IPS-15b (cell line): ENCODE measurements at regions not wholly inside any gene's neighbourhood (a gene's known extent, or its start where the extent isn't known, plus 50 kb on each side); places are given as distances from the start of the nearest gene placed in this dataset.

Experiments used
- H3K27me3 ChIP-seq: one replicate; pipeline ENCODE4 v1.6.1; 2013; ENCODE audit warnings: low read length; ENCODE audit not compliant: control insufficient read depth, insufficient read depth
- H3K36me3 ChIP-seq: one replicate; pipeline ENCODE4 v1.6.1; 2013; ENCODE audit warnings: low read length; ENCODE audit not compliant: control insufficient read depth, insufficient read depth
- H3K4me1 ChIP-seq: one replicate; pipeline ENCODE4 v1.6.1; 2013; ENCODE audit warnings: mild to moderate bottlenecking, low read length; ENCODE audit not compliant: control insufficient read depth, insufficient read depth
- H3K4me3 ChIP-seq: one replicate; pipeline ENCODE4 v1.5.1; 2013; ENCODE audit warnings: low read depth, low read length
- H3K9ac ChIP-seq: one replicate; pipeline ENCODE4 v1.6.1; 2013; ENCODE audit warnings: low read depth, mild to moderate bottlenecking, low read length
- H3K9me3 ChIP-seq: one replicate; pipeline ENCODE4 v1.6.1; 2013; ENCODE audit warnings: mild to moderate bottlenecking, low read length; ENCODE audit not compliant: control insufficient read depth, insufficient read depth

DNA sequence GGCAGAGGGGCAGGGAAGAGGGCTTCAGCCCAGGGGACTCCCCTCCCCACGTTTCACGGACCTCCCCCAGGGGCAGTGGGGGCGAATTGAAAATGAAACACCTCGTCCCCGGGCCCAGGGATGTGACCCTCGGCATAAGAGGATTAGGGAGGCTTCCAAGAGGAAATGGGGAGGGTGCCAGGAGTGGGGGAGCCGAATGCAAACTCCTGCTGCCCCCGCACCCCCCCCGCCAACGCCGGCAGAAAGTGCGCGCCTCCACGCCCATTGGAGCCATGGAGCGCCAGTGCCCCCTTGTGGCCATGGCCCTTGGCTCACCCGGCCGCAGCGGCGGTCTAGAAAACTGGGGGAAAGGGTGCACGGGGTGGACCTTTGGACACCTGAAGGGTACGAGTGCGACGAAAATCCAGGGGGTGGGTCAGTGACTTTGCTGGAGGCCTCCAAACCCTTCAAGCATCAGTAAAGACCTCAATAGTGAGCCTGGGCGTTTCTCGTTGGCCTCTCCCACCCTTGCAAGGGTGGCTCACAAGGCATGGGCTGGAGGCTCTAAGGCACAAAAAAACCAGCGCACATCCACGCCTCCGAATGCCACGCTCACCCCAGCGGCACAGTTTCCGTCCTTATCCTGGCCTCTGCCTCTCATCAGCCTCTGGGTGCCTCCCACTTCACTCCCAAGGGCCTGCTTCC, 120.8 kb upstream of the PJA1 start:
- H3K27me3 ChIP-seq: peaks cover 56% of the 10 kb centered on the region
- H3K36me3 ChIP-seq: no peaks in the 10 kb centered on the region
- peaks cover 3% of the 10 kb centered on the region for H3K4me1 ChIP-seq
- no peaks in the 10 kb centered on the region for H3K9me3 ChIP-seq
- H3K4me3 ChIP-seq: peak overlapping the region; percentile 38
- no peak overlapping the region for H3K9ac ChIP-seq

DNA sequence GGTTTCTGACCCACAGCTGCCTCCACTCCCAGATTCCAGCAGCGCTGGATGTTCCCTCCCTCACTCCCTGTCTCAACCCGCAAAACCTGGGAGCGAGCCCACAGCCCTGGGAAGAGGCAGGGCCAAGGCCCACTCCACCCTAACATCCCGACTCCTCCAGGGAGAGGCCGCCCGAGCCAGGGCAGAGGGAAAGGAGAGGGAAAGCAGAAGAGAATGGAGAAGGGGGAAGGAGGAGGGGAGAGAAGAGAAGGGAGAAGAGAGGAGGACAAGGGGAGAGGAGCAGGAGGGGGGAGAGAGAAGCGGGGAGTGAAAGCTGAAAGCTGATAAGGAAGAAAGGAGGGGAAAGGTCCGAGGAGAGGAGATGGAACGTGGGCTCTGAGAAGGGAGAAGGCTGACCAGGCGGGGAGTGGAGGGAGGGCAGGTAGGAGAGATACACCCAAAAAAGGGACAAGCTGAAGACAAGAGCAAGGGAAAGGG, 120.2 kb upstream of the PJA1 start:
- Histone ChIP-seq H3K36me3 (no peaks in the 10 kb centered on the region), H3K9ac (no peak overlapping the region), H3K9me3 (no peaks in the 10 kb centered on the region), H3K27me3 (peaks cover 58% of the 10 kb centered on the region), H3K4me1 (peaks cover 3% of the 10 kb centered on the region), H3K4me3 (peak overlapping the region; percentile 38)

- Histone ChIP-seq H3K9ac (no peak overlapping the region), H3K9me3 (no peaks in the 10 kb centered on the region), H3K27me3 (peaks cover 60% of the 10 kb centered on the region), H3K4me3 (no peak overlapping the region), H3K36me3 (no peaks in the 10 kb centered on the region), H3K4me1 (peaks cover 2% of the 10 kb centered on the region)
Measured at GRCh38 chrX:69284491-69284890, 119.2 kb upstream of the PJA1 start.

GRCh38 chrX:69282893-69283690, 117.8 kb upstream of the PJA1 start:
- Histone ChIP-seq H3K4me1 (peaks cover 9% of the 10 kb centered on the region), H3K27me3 (peaks cover 70% of the 10 kb centered on the region), H3K4me3 (no peak overlapping the region), H3K36me3 (no peaks in the 10 kb centered on the region), H3K9me3 (no peaks in the 10 kb centered on the region), H3K9ac (no peak overlapping the region)

- H3K9me3 ChIP-seq: no peaks in the 10 kb centered on the region
- no peaks in the 10 kb centered on the region for H3K36me3 ChIP-seq
- no peak overlapping the region for H3K9ac ChIP-seq
- H3K4me3 ChIP-seq: no peak overlapping the region
- peaks cover 14% of the 10 kb centered on the region for H3K4me1 ChIP-seq
- peaks cover 68% of the 10 kb centered on the region for H3K27me3 ChIP-seq
Measured at GRCh38 chrX:69280933-69281332, 115.7 kb upstream of the PJA1 start.

DNA sequence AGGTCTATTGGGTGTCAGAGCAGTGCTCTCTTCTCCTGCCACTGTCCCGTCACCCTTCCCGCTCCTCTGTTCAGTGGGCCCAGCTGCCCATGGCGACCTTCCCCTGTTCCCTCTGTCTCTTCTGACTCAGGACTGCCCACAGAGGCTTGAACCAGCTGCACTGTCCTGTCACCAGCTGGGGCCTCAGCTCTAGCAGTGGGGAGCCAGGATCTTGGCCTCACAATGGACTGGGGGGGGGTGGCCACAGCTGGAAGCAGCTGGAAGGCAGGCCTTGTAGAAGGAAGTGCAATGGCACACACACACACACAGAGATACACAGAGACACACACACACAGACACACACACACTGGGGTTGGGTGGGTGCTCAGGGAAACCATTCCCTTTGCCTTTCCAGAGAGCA, 114.0 kb upstream of the PJA1 start:
- Histone ChIP-seq H3K9ac (no peak overlapping the region), H3K36me3 (no peaks in the 10 kb centered on the region), H3K4me1 (peaks cover 14% of the 10 kb centered on the region), H3K4me3 (no peak overlapping the region), H3K27me3 (peaks cover 74% of the 10 kb centered on the region), H3K9me3 (peaks cover 2% of the 10 kb centered on the region)

DNA sequence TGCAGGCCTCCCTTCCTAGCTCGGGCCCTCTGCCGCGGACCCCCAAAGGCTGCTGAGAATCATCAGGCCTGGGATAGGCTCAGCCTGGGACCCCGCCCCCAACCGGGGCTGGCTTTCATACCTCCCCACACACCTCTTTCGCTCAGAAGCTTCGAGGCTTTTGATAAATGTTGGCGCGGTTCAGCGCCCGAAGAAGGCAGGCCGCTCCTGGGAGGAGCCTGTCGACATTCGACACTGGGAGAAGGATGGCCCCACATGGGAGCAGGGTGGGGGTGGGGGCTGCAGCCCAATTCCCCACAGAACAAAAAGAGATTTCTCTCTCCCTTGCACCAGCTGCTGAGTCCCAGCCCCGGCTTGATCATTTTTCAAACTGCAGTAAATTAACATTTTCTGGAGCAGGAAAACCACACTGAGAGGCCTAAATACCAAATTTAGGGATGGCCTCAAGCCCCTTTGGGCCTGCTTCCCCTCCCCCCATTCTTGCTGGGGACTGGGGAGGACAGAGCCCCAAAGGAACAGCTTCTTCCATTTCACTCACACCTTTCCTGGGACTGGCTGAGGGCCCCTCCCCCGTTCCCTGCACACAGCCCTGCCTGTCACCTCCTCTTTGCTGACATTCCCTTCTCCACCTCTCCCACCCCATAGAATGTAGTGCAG, 112.9 kb upstream of the PJA1 start:
- no peak overlapping the region for H3K4me3 ChIP-seq
- no peaks in the 10 kb centered on the region for H3K36me3 ChIP-seq
- H3K27me3 ChIP-seq: peaks cover 70% of the 10 kb centered on the region
- no peak overlapping the region for H3K9ac ChIP-seq
- H3K4me1 ChIP-seq: peaks cover 14% of the 10 kb centered on the region
- peaks cover 2% of the 10 kb centered on the region for H3K9me3 ChIP-seq

GRCh38 chrX:69277369-69277990, 112.2 kb upstream of the PJA1 start:
- peaks cover 2% of the 10 kb centered on the region for H3K9me3 ChIP-seq
- H3K27me3 ChIP-seq: peaks cover 67% of the 10 kb centered on the region
- H3K9ac ChIP-seq: no peak overlapping the region
- H3K4me1 ChIP-seq: peaks cover 14% of the 10 kb centered on the region
- no peaks in the 10 kb centered on the region for H3K36me3 ChIP-seq
- no peak overlapping the region for H3K4me3 ChIP-seq

DNA sequence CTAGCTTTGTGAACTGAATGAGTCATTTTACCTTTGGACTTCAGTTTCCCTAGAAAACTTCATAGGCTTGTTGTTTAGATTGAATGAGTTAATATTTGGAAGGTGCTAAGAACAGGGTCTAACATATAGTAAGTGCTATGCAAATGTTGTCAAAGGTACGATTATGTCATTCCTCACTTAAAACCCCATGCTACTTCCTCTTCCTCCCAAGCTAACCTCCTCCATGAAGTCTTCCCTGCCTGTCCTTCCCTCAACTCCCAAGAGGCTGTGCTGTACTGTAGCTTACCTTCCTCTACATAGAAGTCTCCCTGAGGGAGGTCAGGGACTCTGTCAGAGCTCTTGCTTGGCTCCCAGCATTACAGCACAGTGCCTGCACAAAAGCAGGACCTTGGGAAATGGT, 103.4 kb upstream of the PJA1 start:
- Histone ChIP-seq H3K9ac (no peak overlapping the region), H3K9me3 (no peaks in the 10 kb centered on the region), H3K36me3 (no peaks in the 10 kb centered on the region), H3K4me3 (no peak overlapping the region), H3K27me3 (peaks cover 36% of the 10 kb centered on the region), H3K4me1 (peaks cover 6% of the 10 kb centered on the region)

DNA sequence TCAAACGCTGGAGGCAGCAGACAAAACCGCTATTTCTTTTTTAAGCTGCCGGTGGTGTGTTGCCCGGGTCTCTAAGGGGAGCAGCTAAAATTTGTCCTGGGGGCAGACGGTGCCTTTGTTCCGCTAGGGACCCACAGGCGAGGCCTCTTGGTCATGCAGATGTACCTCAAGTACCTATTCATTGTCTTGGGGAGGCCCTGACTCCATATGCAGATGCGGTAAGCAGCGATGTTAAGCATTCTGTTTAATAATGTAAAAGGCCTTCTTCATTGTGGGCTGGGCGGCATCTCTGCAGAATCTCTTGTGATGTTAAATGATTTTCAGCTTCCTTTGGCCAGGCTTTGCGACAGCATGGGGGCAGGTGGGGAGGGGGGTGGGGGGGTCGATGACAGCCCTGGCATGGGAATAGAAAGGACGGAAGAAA, 98.9 kb upstream of the PJA1 start:
- Histone ChIP-seq H3K36me3 (no peaks in the 10 kb centered on the region), H3K4me1 (peaks cover 17% of the 10 kb centered on the region), H3K4me3 (peak overlapping the region; percentile 6), H3K27me3 (peaks cover 73% of the 10 kb centered on the region), H3K9me3 (no peaks in the 10 kb centered on the region), H3K9ac (no peak overlapping the region)

DNA sequence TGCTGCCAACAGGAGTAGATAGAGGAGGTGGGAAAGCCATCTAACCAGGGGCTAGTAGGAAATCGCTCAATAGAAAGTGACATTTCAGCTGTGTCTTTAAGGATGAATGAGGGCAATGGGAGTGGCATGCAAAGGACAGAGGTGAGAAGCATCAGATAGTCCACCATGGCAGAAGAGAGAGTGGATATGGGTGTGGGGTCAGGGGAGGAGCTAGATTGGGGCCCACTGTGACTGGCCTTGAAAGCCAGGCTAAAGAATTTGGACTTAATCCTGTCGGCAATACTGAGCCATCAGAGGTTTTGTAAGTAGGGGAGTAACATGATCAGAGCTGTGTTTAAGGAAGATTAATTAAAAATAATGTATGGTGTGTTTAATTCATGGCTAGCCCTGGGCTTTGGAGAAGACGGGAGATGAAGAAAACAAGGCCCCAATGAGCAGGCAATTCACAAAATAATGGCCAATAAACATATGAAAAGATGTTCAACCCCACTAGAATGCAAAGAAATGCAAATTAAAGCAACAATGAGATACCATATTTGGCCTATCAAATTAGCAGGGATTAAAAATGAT, 98.1 kb upstream of the PJA1 start:
- Histone ChIP-seq H3K9ac (no peak overlapping the region), H3K4me3 (peak overlapping the region; percentile 11), H3K9me3 (no peaks in the 10 kb centered on the region), H3K36me3 (no peaks in the 10 kb centered on the region), H3K27me3 (peaks cover 76% of the 10 kb centered on the region), H3K4me1 (peaks cover 14% of the 10 kb centered on the region)
